Limb (tissue), 2 donors: ENCODE measurements at regions not wholly inside any gene's neighbourhood (a gene's known extent, or its start where the extent isn't known, plus 50 kb on each side); places are given as distances from the start of the nearest gene placed in this dataset.
A peak's percentile ranks its signal among the peaks of the same experiment; 100 is the strongest.
"Not testable (repeated sequence)": the region's sequence is repeated elsewhere in the genome, so short reads cannot be mapped to it uniquely, and the experiment has no call there.

Experiments used
- DNase-seq, 2 donors: peaks; one replicate each; pipeline ENCODE4 v3.0.0-alpha.2; 2016; ENCODE audit errors: extremely low spot score in 2 of 2

- DNase-seq = no peak
Measured at GRCh38 chr15:35980719-35981118, 434.8 kb upstream of the DPH6 start.

GRCh38 chr15:35986191-35986721, 440.3 kb upstream of the DPH6 start:
- DNase-seq = peak; percentile 47 to 70

GRCh38 chr15:35987056-35987455, 441.1 kb upstream of the DPH6 start:
- no peak for DNase-seq

- DNase-seq = no peak
Measured at GRCh38 chr15:35991386-35991785, 445.4 kb upstream of the DPH6 start.

- no peak for DNase-seq
Measured at GRCh38 chr15:35992791-35993190, 446.8 kb upstream of the DPH6 start.

GRCh38 chr15:35993196-35993595, 447.2 kb upstream of the DPH6 start:
- no peak for DNase-seq

GRCh38 chr15:35994876-35995275, 448.9 kb upstream of the DPH6 start:
- DNase-seq = no peak

- DNase-seq = no peak
Measured at GRCh38 chr15:35998663-35999602, 453.0 kb upstream of the DPH6 start.

- no peak for DNase-seq
Measured at GRCh38 chr15:36004891-36005490, 459.0 kb upstream of the DPH6 start.

GRCh38 chr15:36005542-36005941, 459.6 kb upstream of the DPH6 start:
- DNase-seq = no peak

- no peak for DNase-seq
Measured at GRCh38 chr15:36007699-36008098, 461.7 kb upstream of the DPH6 start.

GRCh38 chr15:36008719-36009118, 462.8 kb upstream of the DPH6 start:
- DNase-seq = no peak

GRCh38 chr15:36024031-36024688, 478.2 kb upstream of the DPH6 start:
- DNase-seq = no peak

- no peak for DNase-seq
Measured at GRCh38 chr15:36026627-36027283, 480.8 kb upstream of the DPH6 start.

GRCh38 chr15:36029606-36030210, 483.7 kb upstream of the DPH6 start:
- no peak for DNase-seq

- no peak for DNase-seq
Measured at GRCh38 chr15:36039996-36040572, 494.1 kb upstream of the DPH6 start.

GRCh38 chr15:36047018-36047716, 501.2 kb upstream of the DPH6 start:
- not testable (repeated sequence) for DNase-seq

GRCh38 chr15:36050899-36051298, 504.9 kb upstream of the DPH6 start:
- DNase-seq = no peak

- not testable (repeated sequence) for DNase-seq
Measured at GRCh38 chr15:36052641-36053040, 506.7 kb upstream of the DPH6 start.

GRCh38 chr15:36053746-36054145, 507.8 kb upstream of the DPH6 start:
- no peak for DNase-seq
